Urinary bladder (tissue), 3 donors: ENCODE measurements at regions not wholly inside any gene's neighbourhood (a gene's known extent, or its start where the extent isn't known, plus 50 kb on each side); places are given as distances from the start of the nearest gene placed in this dataset.

Source experiments
- DNase-seq: peaks from one replicate; pipeline ENCODE4 v3.0.0-alpha.2; 2015; ENCODE audit errors: extremely low spot score
- H3K27ac ChIP-seq: one replicate; pipeline ENCODE4 v1.5.1; 2013; ENCODE audit warnings: low read depth, mild to moderate bottlenecking, moderate library complexity
- H3K36me3 ChIP-seq: one replicate; pipeline ENCODE4 v1.6.1; 2013; ENCODE audit warnings: mild to moderate bottlenecking, moderate library complexity; ENCODE audit not compliant: insufficient read depth
- H3K4me1 ChIP-seq: one replicate; pipeline ENCODE4 v1.6.1; 2013; ENCODE audit warnings: mild to moderate bottlenecking, moderate library complexity; ENCODE audit not compliant: insufficient read depth
- H3K4me3 ChIP-seq: one replicate; pipeline ENCODE4 v1.5.1; 2013; ENCODE audit warnings: low read depth, low read length
- WGBS: extraction: QIAGEN DNeasy Blood & Tissue Kit; methylation state at CpG from one replicate; pipeline ENCODE4 v1.1.7; 2013; 5-methylcytosine and 5-hydroxymethylcytosine counted together
- donor health status: healthy with polysubstance abuse.
- donor health status: healthy.

DNA sequence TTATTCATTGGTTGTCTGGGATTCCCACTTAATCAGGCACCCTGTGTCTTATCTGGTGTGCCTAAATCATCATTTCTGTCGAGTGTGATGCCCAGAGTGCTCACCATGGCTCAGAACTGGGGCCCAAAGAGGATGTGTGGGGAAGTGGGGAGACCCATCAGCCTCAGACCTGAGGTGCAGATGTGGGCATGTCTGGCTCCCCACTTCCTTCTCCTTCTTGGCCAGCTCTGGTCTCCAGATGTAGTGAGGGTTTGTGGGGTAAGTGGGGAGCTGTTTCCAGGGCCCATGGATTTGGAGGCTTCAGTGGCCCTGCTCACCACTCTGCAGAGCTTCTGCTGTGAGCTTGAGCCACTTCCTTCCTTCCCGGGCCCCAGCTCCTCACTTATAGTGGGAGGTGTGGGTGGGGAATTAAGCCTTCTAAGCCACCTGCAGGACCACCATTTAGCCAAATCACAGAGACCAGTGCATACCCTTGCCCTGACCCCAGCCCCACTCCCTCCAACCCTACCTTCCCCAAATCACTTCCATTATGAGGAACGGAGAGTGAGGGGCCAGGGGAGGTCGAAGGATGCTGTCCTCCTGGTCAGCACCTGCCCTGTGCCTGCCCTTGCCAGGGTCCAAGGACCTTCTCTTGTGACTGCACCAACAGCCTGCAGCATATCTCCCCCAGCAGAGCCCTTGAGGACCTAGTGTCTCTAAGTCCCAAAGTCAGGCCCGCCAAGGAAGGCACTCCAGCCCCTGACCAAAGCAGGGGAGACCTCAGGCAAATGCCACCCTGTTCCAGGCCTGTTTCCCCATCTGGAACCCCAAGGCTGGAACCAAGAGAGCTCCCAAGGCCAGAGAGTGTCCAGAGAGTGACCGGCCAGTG lies 278.2 kb upstream of the RTL1 start:
- 81% methylated on average over 6 of the region's 6 CpGs for WGBS
- Histone ChIP-seq H3K4me1 (no peaks in the 10 kb centered on the region), H3K4me3 (no peak overlapping the region), H3K36me3 (no peaks in the 10 kb centered on the region), H3K27ac (no peak overlapping the region)
- no peak for DNase-seq

DNA sequence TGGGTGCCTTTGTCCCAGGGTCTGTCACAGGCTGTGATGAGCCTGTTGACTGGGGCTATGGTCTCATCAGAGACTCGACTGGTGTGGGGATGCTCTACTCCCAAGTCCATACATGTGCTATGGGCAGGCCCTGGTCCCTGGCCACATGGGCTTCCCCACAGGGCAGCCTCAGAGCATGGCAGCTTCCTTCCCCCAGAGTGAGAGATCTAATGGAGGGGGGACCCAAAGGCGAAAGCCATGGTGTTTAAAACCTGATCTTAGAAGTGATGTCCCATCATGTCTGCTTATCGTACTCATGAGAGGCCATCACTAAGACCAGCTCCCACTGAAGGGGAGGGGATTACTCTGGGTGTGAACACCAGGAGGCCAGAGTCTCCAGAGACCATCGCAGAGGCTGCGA lies 279.0 kb upstream of the RTL1 start:
- no peak overlapping the region for H3K4me3 ChIP-seq
- no peaks in the 10 kb centered on the region for H3K4me1 ChIP-seq
- no peaks in the 10 kb centered on the region for H3K36me3 ChIP-seq
- H3K27ac ChIP-seq = no peak overlapping the region
- no peak for DNase-seq
- 76% methylated on average over 5 of the region's 5 CpGs for WGBS

DNA sequence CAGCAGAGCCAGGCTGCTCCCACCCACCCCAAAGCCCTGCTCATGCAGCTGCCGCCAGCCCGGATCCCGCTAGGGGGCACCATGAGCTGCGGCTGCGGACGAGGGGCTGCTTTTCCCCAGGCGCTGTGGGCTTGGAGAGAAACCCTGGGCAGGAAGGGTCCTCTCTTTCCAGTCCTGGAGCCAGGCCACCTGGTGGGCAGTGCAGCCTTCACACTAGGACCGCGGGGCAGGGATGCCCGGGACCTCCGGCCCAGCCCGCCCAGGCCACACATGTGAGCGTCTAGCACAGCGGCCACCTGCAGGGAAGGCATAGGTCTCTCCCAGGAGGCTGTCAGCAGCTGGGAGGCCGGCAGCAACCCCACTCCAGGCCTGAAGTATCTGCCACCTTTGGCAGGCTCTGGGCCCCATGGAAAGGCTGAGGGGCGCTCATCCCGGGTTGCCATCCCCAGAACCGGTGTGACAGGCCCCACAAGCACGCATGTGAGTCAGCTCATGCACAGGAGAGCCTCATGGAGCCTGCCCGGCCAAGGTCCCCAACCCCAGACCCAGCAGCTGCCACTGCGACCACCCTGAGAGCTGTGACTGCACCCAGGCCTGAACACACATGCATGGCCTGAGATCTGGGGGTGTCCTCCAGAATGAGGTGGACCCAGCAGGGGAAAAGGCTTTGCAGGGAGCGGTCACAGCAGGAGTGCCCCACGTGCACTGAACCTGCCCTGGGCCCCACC lies 280.0 kb upstream of the RTL1 start:
- no peak overlapping the region for H3K4me3 ChIP-seq
- no peaks in the 10 kb centered on the region for H3K36me3 ChIP-seq
- no peaks in the 10 kb centered on the region for H3K4me1 ChIP-seq
- no peak for DNase-seq
- WGBS = 54% methylated on average over 23 of the region's 23 CpGs
- H3K27ac ChIP-seq = no peak overlapping the region

DNA sequence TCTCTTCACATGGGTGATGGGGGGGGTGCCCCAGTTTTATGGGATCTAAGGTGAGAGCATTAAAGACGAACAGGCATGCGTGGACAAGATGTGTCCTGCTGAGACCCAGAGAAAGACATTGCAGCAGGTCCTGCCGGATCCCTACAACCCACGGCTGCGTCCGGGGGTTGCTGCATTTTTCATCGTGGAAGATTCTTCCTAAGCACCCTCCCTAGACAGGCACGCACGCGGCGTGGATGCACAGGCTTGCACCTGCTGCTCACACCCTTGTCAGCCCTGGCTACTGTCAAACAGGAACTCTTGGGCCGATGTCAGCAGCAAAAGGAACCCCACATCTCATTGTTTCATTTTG lies 280.6 kb upstream of the RTL1 start:
- Histone ChIP-seq H3K4me3 (no peak overlapping the region), H3K36me3 (no peaks in the 10 kb centered on the region), H3K27ac (no peak overlapping the region), H3K4me1 (no peaks in the 10 kb centered on the region)
- WGBS = 83% methylated on average over 12 of the region's 12 CpGs
- no peak for DNase-seq

DNA sequence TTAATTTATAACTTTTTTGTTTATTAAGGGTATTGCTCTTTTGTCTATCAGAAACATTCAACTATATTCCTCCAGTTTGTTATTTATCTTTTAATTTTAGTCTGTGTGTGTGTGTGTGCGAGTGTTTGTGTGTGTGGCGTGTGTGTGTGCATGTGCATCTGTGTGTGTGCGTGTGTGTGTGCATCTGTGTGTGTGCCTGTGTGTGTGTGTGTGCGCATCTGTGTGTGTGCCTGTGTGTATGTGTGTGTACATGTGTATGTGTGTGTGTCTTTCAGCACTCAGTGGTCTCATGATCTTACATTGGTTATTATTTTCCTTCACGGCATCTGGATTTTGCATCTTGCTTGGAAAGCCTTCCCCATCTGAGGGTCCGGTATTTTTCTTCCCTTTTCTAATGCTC lies 281.1 kb upstream of the RTL1 start:
- Histone ChIP-seq H3K27ac (no peak overlapping the region), H3K4me1 (no peaks in the 10 kb centered on the region), H3K36me3 (no peaks in the 10 kb centered on the region), H3K4me3 (no peak overlapping the region)
- DNase-seq = no peak
- WGBS = 93% methylated on average over 6 of the region's 6 CpGs

DNA sequence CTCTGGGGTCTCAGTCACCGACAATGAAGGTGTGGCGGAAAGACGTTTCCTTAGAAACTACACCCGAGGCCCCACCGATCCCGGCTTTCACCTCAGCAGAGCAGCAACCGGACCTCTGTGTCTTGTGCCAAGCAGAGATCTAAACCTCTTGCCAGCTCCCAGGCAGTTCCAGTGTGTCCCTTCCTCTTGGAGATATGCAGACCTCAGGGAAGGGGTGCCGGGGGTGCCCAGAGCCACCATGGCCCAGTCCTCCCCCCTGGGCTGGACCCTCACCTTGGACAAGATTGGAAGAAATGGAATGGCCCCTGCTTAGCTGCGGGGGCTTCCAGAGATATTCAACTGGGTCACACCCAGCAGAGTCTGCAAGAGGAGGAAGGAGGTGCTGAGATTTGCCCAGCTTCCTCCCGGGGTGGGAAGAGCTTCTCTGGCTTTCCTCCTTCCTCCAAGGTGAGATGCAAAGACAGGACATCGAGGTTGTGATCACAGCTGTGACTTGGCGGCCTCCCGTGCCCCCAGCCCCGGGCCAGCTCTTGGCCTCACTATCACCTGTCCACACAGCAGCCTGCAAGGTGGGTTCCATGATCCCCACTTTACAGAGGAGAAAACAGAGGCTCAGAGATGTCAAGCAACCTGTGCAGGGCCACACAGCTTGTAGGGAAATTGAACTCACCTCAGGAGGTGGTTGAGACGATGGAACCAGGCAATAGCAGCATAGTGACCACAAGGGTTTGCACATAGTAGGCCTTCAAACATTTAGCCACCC lies 281.7 kb upstream of the RTL1 start:
- Histone ChIP-seq H3K4me3 (no peak overlapping the region), H3K36me3 (no peaks in the 10 kb centered on the region), H3K4me1 (no peaks in the 10 kb centered on the region), H3K27ac (no peak overlapping the region)
- DNase-seq = no peak
- 83% methylated on average over 15 of the region's 15 CpGs for WGBS

DNA sequence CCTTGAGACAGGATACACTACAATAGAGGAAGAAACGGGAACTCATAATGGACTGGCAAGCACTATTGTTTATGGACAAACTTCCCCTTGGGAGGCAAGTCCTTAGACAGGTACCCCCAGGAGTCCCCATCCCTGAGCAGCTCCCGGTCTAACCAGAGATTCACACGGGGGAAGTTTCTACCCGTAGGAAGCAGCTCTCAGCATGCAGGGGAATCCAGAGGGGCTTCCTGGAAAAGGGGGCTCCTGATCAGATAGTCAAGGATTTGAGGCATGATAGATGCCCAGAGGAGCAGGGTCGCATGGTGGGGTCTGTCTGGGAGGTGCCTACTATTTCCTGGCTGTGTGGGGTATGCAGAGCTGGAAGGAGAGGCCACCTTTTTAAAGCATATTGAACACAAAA lies 282.4 kb upstream of the RTL1 start:
- WGBS = 67% methylated on average over 5 of the region's 5 CpGs
- Histone ChIP-seq H3K4me3 (no peak overlapping the region), H3K36me3 (no peaks in the 10 kb centered on the region), H3K27ac (no peak overlapping the region), H3K4me1 (no peaks in the 10 kb centered on the region)
- DNase-seq = no peak

DNA sequence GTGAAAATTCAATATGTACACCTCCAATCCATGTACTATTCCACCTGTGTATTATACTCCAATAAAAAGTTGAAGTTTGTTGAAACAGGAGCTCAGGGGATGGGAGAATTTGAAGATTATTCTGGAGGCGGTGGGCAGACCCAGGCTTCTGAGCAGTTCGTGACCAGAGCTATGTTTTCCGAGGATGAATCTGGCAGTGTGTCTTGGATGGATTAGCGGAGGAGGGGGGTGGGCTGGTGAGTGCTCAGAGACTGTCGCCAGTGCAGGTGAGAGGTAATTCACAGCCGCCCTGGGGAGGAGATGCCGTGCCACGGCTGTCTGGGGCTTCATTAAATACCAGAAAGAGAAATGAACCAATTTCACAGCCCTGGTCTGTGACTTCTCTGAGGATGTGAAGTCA lies 283.0 kb upstream of the RTL1 start:
- Histone ChIP-seq H3K4me1 (no peaks in the 10 kb centered on the region), H3K27ac (no peak overlapping the region), H3K36me3 (no peaks in the 10 kb centered on the region), H3K4me3 (no peak overlapping the region)
- 91% methylated on average over 8 of the region's 8 CpGs for WGBS
- no peak for DNase-seq

DNA sequence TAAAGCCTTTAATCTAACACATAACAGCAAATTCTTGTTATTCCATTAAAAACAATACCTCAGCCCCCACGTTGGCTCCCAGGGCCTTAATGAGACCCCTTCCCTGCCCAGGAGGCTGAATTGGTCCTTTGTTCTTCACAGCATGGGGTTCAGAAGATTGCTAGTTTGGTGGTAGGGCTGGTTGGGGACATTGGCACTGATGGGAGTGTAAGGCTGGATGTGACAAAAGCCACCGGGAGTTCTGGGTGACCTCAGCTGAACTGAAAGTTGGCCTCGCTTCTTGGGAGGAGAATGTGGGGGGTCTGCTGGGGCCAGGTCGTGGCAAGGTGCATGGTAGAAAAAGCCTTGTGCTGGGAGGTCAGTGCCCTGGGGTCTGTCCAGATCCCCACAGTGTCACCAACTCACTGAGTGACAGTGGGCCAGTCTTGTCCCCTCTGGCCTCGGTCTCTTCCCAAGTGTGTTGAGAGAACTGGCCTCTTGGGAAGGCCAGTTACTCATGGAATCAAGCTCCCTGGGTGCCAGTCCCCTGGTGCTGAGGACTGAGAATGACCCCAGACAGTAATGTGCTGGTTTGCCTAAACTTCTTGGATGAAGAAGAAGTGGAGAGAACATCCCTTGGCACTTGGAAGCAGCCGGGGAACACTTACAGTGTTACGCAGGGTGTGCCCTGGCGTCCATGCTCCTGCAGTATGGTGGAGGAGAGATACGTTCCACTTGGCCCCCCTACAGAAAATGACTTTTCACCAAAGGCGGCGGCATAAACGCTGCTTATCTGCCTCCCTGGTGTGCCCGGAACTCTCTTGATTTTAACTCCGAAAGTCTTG lies 283.7 kb upstream of the RTL1 start:
- DNase-seq = no peak
- 88% methylated on average over 14 of the region's 14 CpGs for WGBS
- H3K4me3 ChIP-seq = no peak overlapping the region
- no peaks in the 10 kb centered on the region for H3K4me1 ChIP-seq
- H3K27ac ChIP-seq = no peak overlapping the region
- H3K36me3 ChIP-seq = no peaks in the 10 kb centered on the region

DNA sequence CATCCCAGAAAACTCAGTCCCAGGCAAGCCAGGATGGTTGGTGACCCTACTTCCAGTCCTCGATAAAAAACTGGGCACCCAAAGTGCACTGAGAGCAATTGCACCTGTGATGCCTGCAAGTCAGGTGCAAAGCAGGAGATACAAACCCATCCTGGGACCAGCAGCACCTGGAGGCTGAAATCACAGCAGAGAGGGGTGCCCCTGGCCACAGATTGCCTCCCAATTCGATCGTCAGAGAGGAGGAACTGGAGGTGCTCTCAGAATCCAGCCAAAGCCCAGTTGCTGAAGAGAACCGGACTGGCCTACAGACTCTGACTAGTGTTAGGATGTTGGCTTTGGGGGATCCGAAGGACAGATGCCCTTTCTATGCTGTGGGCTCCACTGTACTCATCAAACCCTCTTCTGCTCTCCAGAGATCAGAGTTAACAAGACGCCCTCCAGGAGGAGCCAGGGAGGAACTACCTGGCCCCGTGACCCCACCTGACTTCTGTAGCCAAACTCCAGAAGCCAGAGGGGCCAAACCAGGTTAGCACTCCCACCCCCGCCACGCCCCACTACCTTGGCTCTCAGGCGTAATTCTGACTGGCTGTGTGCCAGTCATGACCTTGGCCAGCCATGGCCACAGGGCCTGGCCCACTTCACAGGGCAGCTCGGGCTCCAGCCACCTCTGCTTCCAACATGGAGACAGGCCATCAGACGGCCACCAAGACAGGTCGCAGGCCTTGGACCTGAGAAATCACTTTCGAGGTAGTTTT lies 284.5 kb upstream of the RTL1 start:
- Histone ChIP-seq H3K27ac (no peak overlapping the region), H3K36me3 (no peaks in the 10 kb centered on the region), H3K4me1 (no peaks in the 10 kb centered on the region), H3K4me3 (no peak overlapping the region)
- no peak for DNase-seq
- 82% methylated on average over 14 of the region's 14 CpGs for WGBS

DNA sequence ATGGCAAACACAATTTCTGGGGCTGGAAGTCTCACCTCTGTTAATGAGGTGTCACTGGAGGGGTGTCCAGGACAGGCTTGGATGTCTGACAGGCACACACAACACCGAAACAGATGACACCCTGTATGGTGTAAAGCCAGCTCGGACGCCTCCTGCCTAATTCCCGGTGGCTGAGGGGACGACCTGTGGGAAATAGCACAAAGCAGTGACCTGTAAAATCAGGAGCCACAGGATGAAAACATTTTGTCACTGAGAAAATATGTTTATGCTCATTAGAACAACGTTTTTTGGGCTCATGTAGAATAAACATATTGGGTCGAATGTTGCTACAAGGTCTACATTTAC lies 285.0 kb upstream of the RTL1 start:
- 78% methylated on average over 7 of the region's 7 CpGs for WGBS
- no peaks in the 10 kb centered on the region for H3K36me3 ChIP-seq
- H3K27ac ChIP-seq = no peak overlapping the region
- no peak overlapping the region for H3K4me3 ChIP-seq
- no peak for DNase-seq
- no peaks in the 10 kb centered on the region for H3K4me1 ChIP-seq

DNA sequence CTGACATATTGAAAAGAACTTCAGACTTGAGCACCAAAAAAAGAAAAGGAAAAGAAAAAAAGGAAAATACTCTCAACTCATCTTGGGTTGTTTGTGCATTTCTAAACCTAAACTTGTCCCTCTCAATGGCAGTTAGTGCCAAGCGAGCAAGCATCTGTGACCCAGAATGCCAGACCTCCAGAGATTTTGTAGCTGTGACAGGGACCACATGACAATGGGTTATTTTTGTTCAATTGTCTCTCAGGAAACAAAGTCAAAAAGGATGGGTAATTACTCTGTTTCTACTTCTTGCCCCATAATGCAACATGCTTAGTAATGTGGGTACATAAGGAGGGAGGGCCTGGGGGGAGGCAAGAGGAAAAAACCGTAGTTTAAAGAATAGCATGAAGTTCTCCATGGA lies 285.7 kb upstream of the RTL1 start:
- Histone ChIP-seq H3K4me1 (no peaks in the 10 kb centered on the region), H3K27ac (no peak overlapping the region), H3K4me3 (no peak overlapping the region), H3K36me3 (no peaks in the 10 kb centered on the region)
- 64% methylated on average over 2 of the region's 2 CpGs for WGBS
- DNase-seq = no peak
